Uterus (tissue), 2 donors: ENCODE measurements at regions not wholly inside any gene's neighbourhood (a gene's known extent, or its start where the extent isn't known, plus 50 kb on each side); places are given as distances from the start of the nearest gene placed in this dataset.

Source experiments
- CTCF ChIP-seq, 4 experiments: fragments of 200-600 bp in 2 of 4; fragments of 450-650 bp in 2 of 4; sonication (generic) in 2 of 4; IDR thresholded peaks; one replicate each; pipeline ENCODE4 v1.5.1; 2016 to 2019; ENCODE audit warnings: antibody characterized with exemption in 4 of 4, mild to moderate bottlenecking in 2 of 4, moderate library complexity in 1 of 4
- POLR2A ChIP-seq, 2 donors: fragments of 450-650 bp; IDR thresholded peaks; one replicate each; pipeline ENCODE4 v1.6.1; 2016; ENCODE audit warnings: antibody characterized with exemption in 2 of 2, mild to moderate bottlenecking in 1 of 2, moderate library complexity in 1 of 2

DNA sequence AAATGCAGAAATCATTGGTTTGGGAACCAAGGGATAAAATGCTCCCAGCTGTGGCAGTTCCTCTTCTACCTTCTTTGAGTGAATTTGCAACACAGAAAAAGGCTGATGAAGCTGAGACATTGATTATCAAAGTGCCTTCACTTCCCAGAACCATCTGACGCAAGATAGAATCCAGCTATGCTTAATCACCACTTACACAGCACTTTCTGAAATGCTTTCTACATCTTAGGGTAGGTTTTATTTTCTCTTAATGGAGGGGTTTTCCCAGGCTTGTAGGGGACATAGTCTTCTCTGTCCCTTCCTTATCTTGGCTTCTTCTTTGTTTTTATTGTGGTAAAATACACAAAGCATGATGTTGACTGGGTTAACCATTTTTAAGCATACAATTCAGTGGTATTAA lies 332.6 kb upstream of the ZNF32 start:
- TF ChIP-seq CTCF (IDR thresholded peaks at IDR 0.05) = no peak
- TF ChIP-seq POLR2A (IDR thresholded peaks at IDR 0.05) = no peak
